OCI-LY7 (cell line): ENCODE measurements at regions not wholly inside any gene's neighbourhood (a gene's known extent, or its start where the extent isn't known, plus 50 kb on each side); places are given as distances from the start of the nearest gene placed in this dataset.

ENCODE experiments used
- BruUV-seq: library from RNA; stranded (reverse); fragments of 400-500 nt; replicated peaks from 2 replicates; lab custom pipeline; 2021; lab: Mats Ljungman, UMichigan
- CTCF ChIA-PET: fragments of 300-600 bp; sonication (Branson Sonifier 250); formaldehyde crosslinking; loops from one replicate; lab custom pipeline; 2022; ENCODE audit warnings: antibody characterized with exemption; ENCODE audit not compliant: unreplicated experiment; lab: Charles Lee
- POLR2A ChIA-PET: fragments of 300-600 bp; sonication (Branson Sonifier 250); formaldehyde crosslinking; loops from one replicate; lab custom pipeline; 2022; ENCODE audit warnings: antibody characterized with exemption; lab: Charles Lee
- DNase-seq: peaks from one replicate; pipeline ENCODE4 v3.0.0-alpha.2; 2015; ENCODE audit warnings: low spot score
- H2AFZ ChIP-seq: fragments of 200-600 bp; sonication (generic), shearing (Covaris generic); 2 replicates; pipeline ENCODE4 v1.6.1; 2014; ENCODE audit warnings: mild to moderate bottlenecking, antibody characterized with exemption, low read length, moderate library complexity
- H3K27ac ChIP-seq: fragments of 200-600 bp; sonication (generic); 2 replicates; pipeline ENCODE4 v1.5.1; 2014; ENCODE audit warnings: mixed run types, low read depth, mild to moderate bottlenecking, moderate library complexity, low read length, inconsistent platforms; ENCODE audit not compliant: poor library complexity, severe bottlenecking
- H3K36me3 ChIP-seq: fragments of 200-600 bp; sonication (generic); 2 replicates; pipeline ENCODE4 v1.6.1; 2014; ENCODE audit warnings: mild to moderate bottlenecking, antibody characterized with exemption, low read length, moderate library complexity, mixed read lengths; ENCODE audit not compliant: insufficient read depth
- H3K4me1 ChIP-seq: fragments of 200-600 bp; sonication (generic); 2 replicates; pipeline ENCODE4 v1.5.1; 2014; ENCODE audit warnings: mild to moderate bottlenecking, low read length; ENCODE audit not compliant: insufficient read depth, poor library complexity, severe bottlenecking
- H3K4me2 ChIP-seq: fragments of 200-600 bp; sonication (generic); 2 replicates; pipeline ENCODE4 v1.6.1; 2014; ENCODE audit warnings: mild to moderate bottlenecking, low read length
- H3K4me3 ChIP-seq: fragments of 200-600 bp; sonication (generic); 2 replicates; pipeline ENCODE4 v1.5.1; 2014; ENCODE audit warnings: mild to moderate bottlenecking, low read depth, low read length; ENCODE audit not compliant: poor library complexity, severe bottlenecking
- H3K79me2 ChIP-seq: fragments of 200-600 bp; sonication (generic); 2 replicates; pipeline ENCODE4 v1.6.1; 2016; ENCODE audit warnings: low read depth, mild to moderate bottlenecking, low read length, moderate library complexity, mixed read lengths; ENCODE audit not compliant: insufficient read depth
- H3K9me2 ChIP-seq: fragments of 200-600 bp; sonication (generic); 2 replicates; pipeline ENCODE4 v1.6.1; 2016; ENCODE audit warnings: mild to moderate bottlenecking, low read length, mixed read lengths; ENCODE audit not compliant: insufficient read depth
- H3K9me3 ChIP-seq: fragments of 200-600 bp; sonication (generic); 2 replicates; pipeline ENCODE4 v1.6.1; 2014; ENCODE audit warnings: mild to moderate bottlenecking, mixed run types, low read length, mixed read lengths
- H4K20me1 ChIP-seq: fragments of 200-600 bp; sonication (generic); 2 replicates; pipeline ENCODE4 v1.6.1; 2014; ENCODE audit warnings: mild to moderate bottlenecking, antibody characterized with exemption, low read length, moderate library complexity, mixed read lengths; ENCODE audit not compliant: insufficient read depth
- EZH2phosphoT487 ChIP-seq: fragments of 200-600 bp; sonication (generic); IDR thresholded peaks from 2 replicates; pipeline ENCODE4 v1.6.1; 2018; ENCODE audit warnings: low read depth, borderline replicate concordance, mild to moderate bottlenecking, mixed run types, antibody characterized with exemption, low read length, moderate library complexity, mixed read lengths
- intact Hi-C: fragments of 100-400 bp; cut with micrococcal nuclease; formaldehyde crosslinking; loops from one replicate; pipeline ENCODE4 v1.10.0; 2022; ENCODE audit not compliant: unreplicated experiment
- TF ChIP-seq, protein P1 (sequence below): fragments of 200-600 bp; sonication (generic); conservative IDR thresholded peaks from 2 replicates; pipeline ENCODE4 v1.5.1; 2014; ENCODE audit warnings: mild to moderate bottlenecking, antibody characterized with exemption, low read length, moderate library complexity, mixed read lengths

DNA sequence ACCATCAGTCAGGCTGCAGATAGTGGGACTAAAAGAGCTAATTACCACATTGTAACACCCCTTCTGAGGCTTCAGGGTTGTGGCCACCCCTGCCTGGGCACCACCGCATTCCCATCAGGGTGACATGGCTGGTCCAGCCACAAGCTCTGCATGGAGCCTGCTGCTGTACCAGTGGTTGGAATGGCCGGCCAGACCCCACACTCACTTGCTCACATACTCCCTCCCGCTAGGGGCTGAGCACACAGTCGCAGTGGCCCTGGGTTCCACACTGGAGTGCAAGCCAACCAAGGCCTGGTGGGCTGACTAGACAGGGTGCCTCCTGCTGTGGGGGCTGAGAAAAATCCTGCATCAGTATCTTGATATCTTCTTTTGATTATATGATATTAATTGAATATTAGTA, 182.8 kb upstream of the STK17B start:
- no peak overlapping the region for H3K27ac ChIP-seq
- no peaks in the 10 kb centered on the region for H3K9me2 ChIP-seq
- no peak overlapping the region for H3K4me3 ChIP-seq
- intact Hi-C loops: no loop called here
- H3K79me2 ChIP-seq: no peaks in the 10 kb centered on the region
- no peak overlapping the region for H2AFZ ChIP-seq
- H3K36me3 ChIP-seq: no peaks in the 10 kb centered on the region
- BruUV-seq: no TSS peak
- TF ChIP-seq, protein P1, sequence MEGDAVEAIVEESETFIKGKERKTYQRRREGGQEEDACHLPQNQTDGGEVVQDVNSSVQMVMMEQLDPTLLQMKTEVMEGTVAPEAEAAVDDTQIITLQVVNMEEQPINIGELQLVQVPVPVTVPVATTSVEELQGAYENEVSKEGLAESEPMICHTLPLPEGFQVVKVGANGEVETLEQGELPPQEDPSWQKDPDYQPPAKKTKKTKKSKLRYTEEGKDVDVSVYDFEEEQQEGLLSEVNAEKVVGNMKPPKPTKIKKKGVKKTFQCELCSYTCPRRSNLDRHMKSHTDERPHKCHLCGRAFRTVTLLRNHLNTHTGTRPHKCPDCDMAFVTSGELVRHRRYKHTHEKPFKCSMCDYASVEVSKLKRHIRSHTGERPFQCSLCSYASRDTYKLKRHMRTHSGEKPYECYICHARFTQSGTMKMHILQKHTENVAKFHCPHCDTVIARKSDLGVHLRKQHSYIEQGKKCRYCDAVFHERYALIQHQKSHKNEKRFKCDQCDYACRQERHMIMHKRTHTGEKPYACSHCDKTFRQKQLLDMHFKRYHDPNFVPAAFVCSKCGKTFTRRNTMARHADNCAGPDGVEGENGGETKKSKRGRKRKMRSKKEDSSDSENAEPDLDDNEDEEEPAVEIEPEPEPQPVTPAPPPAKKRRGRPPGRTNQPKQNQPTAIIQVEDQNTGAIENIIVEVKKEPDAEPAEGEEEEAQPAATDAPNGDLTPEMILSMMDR: no peak
- no peak for TF ChIP-seq EZH2phosphoT487
- POLR2A ChIA-PET: interaction anchor here (1.4 kb wide), 1 partner anchor 9 kb away, joined by 4 read pairs; no protein-coding TSS in a partner anchor
- no peaks in the 10 kb centered on the region for H4K20me1 ChIP-seq
- 0 out of 2 replicates have a peak, but pooled peaks cover 5% of the 10 kb centered on the region for H3K9me3 ChIP-seq
- CTCF ChIA-PET: interaction anchor here (0.6 kb wide), 1 partner anchor 474 kb away, joined by 5 read pairs; no protein-coding TSS in a partner anchor
- no peak overlapping the region for H3K4me2 ChIP-seq
- no peaks in the 10 kb centered on the region for H3K4me1 ChIP-seq
- DNase-seq: no peak

DNA sequence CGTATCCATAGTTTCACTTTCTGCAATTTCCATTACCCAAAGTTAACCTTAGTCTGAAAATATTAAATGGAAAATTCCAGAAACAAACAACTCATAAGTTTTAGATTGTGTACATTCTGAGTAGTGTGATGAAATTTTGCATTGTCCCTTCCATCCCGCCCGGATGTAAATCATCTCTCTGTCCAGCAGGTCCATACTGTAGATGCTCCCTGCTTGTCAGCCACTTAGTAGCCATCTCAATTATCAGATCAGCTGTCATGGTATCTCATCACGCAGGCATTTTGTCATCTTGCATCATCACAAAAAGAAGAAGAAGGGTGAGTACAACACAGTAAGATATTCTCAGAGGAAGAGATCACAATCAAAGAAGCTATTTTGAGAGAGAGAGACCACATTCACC, 185.0 kb upstream of the STK17B start:
- no peaks in the 10 kb centered on the region for H3K79me2 ChIP-seq
- H3K9me2 ChIP-seq: no peaks in the 10 kb centered on the region
- no peaks in the 10 kb centered on the region for H3K36me3 ChIP-seq
- H3K4me3 ChIP-seq: no peak overlapping the region
- TF ChIP-seq EZH2phosphoT487: no peak
- TF ChIP-seq, protein P1: no peak
- intact Hi-C loops: no loop called here
- H3K27ac ChIP-seq: no peak overlapping the region
- H3K4me1 ChIP-seq: no peaks in the 10 kb centered on the region
- 0 out of 2 replicates have a peak, but pooled peaks cover 5% of the 10 kb centered on the region for H3K9me3 ChIP-seq
- no peak overlapping the region for H3K4me2 ChIP-seq
- CTCF ChIA-PET: no interaction called here
- no TSS peak for BruUV-seq
- DNase-seq: no peak
- H4K20me1 ChIP-seq: no peaks in the 10 kb centered on the region
- no peak overlapping the region for H2AFZ ChIP-seq
- POLR2A ChIA-PET: no interaction called here

DNA sequence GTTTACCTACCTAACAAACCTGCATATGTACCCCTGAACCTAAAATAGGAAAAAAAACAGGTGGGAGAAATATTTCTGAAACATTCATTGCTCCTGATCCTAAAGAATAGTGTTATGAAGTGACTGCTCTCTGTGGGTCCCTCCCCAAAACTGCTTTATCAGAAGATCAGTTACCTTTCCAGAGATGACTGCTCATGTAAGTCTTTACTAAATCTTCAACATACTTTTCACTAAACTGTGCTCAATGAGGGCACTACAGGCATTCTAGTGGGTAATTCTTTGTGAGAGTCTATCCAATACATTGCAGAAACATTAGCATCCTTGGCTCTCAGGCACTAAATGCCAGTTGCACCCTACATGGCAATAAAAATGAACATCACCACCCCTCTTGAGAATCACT, 189.3 kb upstream of the STK17B start:
- no TSS peak for BruUV-seq
- intact Hi-C loops: no loop called here
- ChIA-PET CTCF (no interaction called here), POLR2A (interaction anchor here (1.0 to 1.2 kb wide), 2 partner anchors 9 to 257 kb away, joined by 3 to 4 read pairs; no protein-coding TSS in a partner anchor)
- no peak for DNase-seq
- Histone ChIP-seq H3K4me3 (no peak overlapping the region), H3K4me1 (no peaks in the 10 kb centered on the region), H3K9me3 (no peaks in the 10 kb centered on the region), H3K4me2 (no peak overlapping the region), H3K36me3 (no peaks in the 10 kb centered on the region), H3K27ac (no peak overlapping the region), H3K79me2 (no peaks in the 10 kb centered on the region), H4K20me1 (no peaks in the 10 kb centered on the region), H3K9me2 (no peaks in the 10 kb centered on the region), H2AFZ (no peak overlapping the region)
- TF ChIP-seq EZH2phosphoT487: no peak
- TF ChIP-seq, protein P1: no peak
